ENCODE measurements at regions not wholly inside any gene's neighbourhood (a gene's known extent, or its start where the extent isn't known, plus 50 kb on each side); places are given as distances from the start of the nearest gene placed in this dataset.

DNA sequence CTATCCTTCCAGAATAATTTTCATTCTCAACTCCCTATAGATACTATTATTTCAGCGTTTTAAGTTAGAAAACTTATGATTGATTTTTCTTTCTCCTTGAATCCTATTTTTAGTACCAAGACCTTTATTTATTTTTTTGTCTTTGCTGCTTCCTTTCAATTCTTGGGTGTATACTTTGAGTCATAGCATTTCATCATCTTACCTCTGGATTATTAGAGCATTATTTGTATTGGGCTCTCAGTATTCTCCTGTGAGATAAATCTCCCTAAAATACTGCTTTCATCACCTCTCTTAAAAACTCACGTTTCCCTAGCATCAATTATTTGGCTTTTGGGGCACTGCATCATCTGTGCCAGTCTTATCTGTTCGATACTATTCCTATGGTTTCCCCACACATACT lies 222.8 kb downstream of the POSTN start:
- no peak for DNase-seq
- Histone ChIP-seq H3K36me3 (replicated peaks; ENCODE audit: control insufficient read depth, insufficient read depth, low read length) (no peaks in the 10 kb centered on the region), H3K4me3 (ENCODE audit: insufficient read depth, low read depth, low read length) (no peak overlapping the region), H3K27me3 (ENCODE audit: control insufficient read depth, insufficient read depth, low read length) (no peaks in the 10 kb centered on the region)

GRCh38 chr13:37375071-37375470 lies 223.5 kb downstream of the POSTN start:
- H3K4me3 ChIP-seq (ENCODE audit: insufficient read depth, low read depth, low read length): no peak overlapping the region
- DNase-seq: no peak
- no peaks in the 10 kb centered on the region for H3K27me3 ChIP-seq (ENCODE audit: control insufficient read depth, insufficient read depth, low read length)
- no peaks in the 10 kb centered on the region for H3K36me3 ChIP-seq (replicated peaks; ENCODE audit: control insufficient read depth, insufficient read depth, low read length)

DNA sequence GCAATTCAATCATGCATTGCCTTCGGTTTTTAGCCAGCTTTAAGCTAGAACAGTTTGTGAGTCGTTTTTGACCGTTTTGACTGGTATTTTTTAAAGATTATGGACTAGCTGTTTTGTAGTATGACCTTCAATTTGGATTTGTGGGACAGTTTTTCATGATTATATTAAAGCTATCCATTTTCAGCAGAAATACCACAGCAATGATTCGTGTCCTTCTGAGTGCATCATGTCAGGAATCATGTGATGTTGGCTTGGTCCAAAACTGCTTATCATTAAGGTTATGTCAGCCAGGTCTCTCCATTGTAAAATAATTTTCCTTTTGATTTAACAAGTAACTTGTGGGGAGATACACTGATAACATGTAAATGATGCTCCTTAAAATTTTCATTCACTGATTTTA lies 229.0 kb downstream of the POSTN start:
- H3K4me3 ChIP-seq (ENCODE audit: insufficient read depth, low read depth, low read length): no peak overlapping the region
- no peak for DNase-seq
- no peaks in the 10 kb centered on the region for H3K36me3 ChIP-seq (replicated peaks; ENCODE audit: control insufficient read depth, insufficient read depth, low read length)
- H3K27me3 ChIP-seq (ENCODE audit: control insufficient read depth, insufficient read depth, low read length): no peaks in the 10 kb centered on the region

DNA sequence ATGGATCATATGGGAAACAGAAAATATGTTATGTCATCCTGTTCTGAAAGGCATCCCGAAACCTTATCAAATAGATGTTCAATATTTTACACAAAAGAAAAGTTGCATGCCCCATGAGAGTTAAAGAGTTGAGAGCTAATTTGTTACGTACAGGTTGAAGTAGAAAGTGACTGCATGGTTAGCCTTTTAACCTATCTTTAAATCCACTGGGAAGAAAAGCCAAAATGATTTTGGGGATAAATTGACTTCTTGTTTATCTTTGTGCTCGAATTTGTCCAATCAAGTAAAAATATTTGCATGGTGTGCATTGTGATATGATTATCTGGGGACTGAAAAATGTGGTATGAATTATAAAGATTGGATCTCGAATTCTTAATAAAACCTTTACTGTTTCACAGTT lies 230.1 kb downstream of the POSTN start:
- DNase-seq: no peak
- Histone ChIP-seq H3K36me3 (replicated peaks; ENCODE audit: control insufficient read depth, insufficient read depth, low read length) (no peaks in the 10 kb centered on the region), H3K27me3 (ENCODE audit: control insufficient read depth, insufficient read depth, low read length) (no peaks in the 10 kb centered on the region), H3K4me3 (ENCODE audit: insufficient read depth, low read depth, low read length) (no peak overlapping the region)

GRCh38 chr13:37366044-37366770 lies 232.4 kb downstream of the POSTN start:
- H3K27me3 ChIP-seq (ENCODE audit: control insufficient read depth, insufficient read depth, low read length): no peaks in the 10 kb centered on the region
- no peak overlapping the region for H3K4me3 ChIP-seq (ENCODE audit: insufficient read depth, low read depth, low read length)
- H3K36me3 ChIP-seq (replicated peaks; ENCODE audit: control insufficient read depth, insufficient read depth, low read length): no peaks in the 10 kb centered on the region
- DNase-seq: no peak

GRCh38 chr13:37365496-37365895 lies 233.1 kb downstream of the POSTN start:
- H3K4me3 ChIP-seq (ENCODE audit: insufficient read depth, low read depth, low read length): no peak overlapping the region
- no peak for DNase-seq

GRCh38 chr13:37364956-37365355 lies 233.6 kb downstream of the POSTN start:
- no peaks in the 10 kb centered on the region for H3K27me3 ChIP-seq (ENCODE audit: control insufficient read depth, insufficient read depth, low read length)
- no peak for DNase-seq
- H3K36me3 ChIP-seq (replicated peaks; ENCODE audit: control insufficient read depth, insufficient read depth, low read length): no peaks in the 10 kb centered on the region
- H3K4me3 ChIP-seq (ENCODE audit: insufficient read depth, low read depth, low read length): no peak overlapping the region

More at GRCh38 chr13:37365496-37365895, 233.1 kb downstream of the POSTN start:
- no peaks in the 10 kb centered on the region for H3K27me3 ChIP-seq (ENCODE audit: control insufficient read depth, insufficient read depth, low read length)
- H3K36me3 ChIP-seq (replicated peaks; ENCODE audit: control insufficient read depth, insufficient read depth, low read length): no peaks in the 10 kb centered on the region

DNA sequence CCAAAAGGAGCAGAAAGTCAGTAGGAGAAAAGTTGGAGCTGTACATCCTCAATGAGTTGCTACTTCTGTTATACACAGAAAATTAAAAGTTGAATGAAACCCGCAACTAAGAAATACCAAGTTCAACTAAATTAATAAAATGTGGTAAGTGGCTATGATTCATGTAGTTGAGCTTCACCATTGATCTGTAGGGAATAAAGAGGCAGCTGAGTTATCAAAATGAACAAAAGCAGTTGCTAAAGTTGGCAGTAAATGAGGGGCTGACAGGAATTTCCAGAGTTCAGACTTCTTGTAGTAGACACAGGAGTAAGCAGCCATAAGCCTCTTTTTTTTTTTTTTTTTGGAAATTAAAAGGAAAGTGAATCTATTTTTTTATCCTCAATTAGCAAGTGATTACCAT lies 234.6 kb downstream of the POSTN start:
- Histone ChIP-seq H3K4me3 (ENCODE audit: insufficient read depth, low read depth, low read length) (no peak overlapping the region), H3K36me3 (replicated peaks; ENCODE audit: control insufficient read depth, insufficient read depth, low read length) (no peaks in the 10 kb centered on the region), H3K27me3 (ENCODE audit: control insufficient read depth, insufficient read depth, low read length) (no peaks in the 10 kb centered on the region)
- no peak for DNase-seq

- Histone ChIP-seq H3K36me3 (replicated peaks; ENCODE audit: control insufficient read depth, insufficient read depth, low read length) (no peaks in the 10 kb centered on the region), H3K27me3 (ENCODE audit: control insufficient read depth, insufficient read depth, low read length) (no peaks in the 10 kb centered on the region), H3K4me3 (ENCODE audit: insufficient read depth, low read depth, low read length) (no peak overlapping the region)
- DNase-seq: no peak
Observed at GRCh38 chr13:37361608-37362007, 237.0 kb downstream of the POSTN start.

GRCh38 chr13:37360556-37360955 lies 238.0 kb downstream of the POSTN start:
- no peaks in the 10 kb centered on the region for H3K27me3 ChIP-seq (ENCODE audit: control insufficient read depth, insufficient read depth, low read length)
- no peak overlapping the region for H3K4me3 ChIP-seq (ENCODE audit: insufficient read depth, low read depth, low read length)
- no peaks in the 10 kb centered on the region for H3K36me3 ChIP-seq (replicated peaks; ENCODE audit: control insufficient read depth, insufficient read depth, low read length)
- DNase-seq: no peak

DNA sequence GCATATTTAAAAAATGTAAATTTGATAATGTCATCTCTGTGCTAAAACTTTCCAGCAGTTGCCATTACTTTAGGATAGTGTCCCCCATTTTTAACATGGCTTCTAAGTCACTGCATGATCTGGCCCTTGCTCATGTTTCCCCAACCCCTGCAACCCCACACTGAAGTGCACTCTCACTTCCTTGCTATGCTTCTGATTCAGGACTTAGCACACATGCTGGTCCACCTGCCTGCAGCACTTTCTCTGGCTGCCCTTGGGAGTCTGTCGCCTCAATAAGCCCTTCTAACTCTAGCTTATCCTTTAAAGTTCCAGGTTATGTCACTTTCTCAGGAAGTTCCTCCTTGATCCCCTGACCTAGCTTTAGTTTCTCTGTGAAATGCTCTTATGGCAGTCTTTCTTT lies 241.0 kb downstream of the POSTN start:
- no peak for DNase-seq
- Histone ChIP-seq H3K36me3 (replicated peaks; ENCODE audit: control insufficient read depth, insufficient read depth, low read length) (no peaks in the 10 kb centered on the region), H3K4me3 (ENCODE audit: insufficient read depth, low read depth, low read length) (no peak overlapping the region), H3K27me3 (ENCODE audit: control insufficient read depth, insufficient read depth, low read length) (no peaks in the 10 kb centered on the region)

- DNase-seq: no peak
- Histone ChIP-seq H3K27me3 (ENCODE audit: control insufficient read depth, insufficient read depth, low read length) (no peaks in the 10 kb centered on the region), H3K4me3 (ENCODE audit: insufficient read depth, low read depth, low read length) (no peak overlapping the region)
Observed at GRCh38 chr13:37353911-37354310, 244.7 kb downstream of the POSTN start.

DNA sequence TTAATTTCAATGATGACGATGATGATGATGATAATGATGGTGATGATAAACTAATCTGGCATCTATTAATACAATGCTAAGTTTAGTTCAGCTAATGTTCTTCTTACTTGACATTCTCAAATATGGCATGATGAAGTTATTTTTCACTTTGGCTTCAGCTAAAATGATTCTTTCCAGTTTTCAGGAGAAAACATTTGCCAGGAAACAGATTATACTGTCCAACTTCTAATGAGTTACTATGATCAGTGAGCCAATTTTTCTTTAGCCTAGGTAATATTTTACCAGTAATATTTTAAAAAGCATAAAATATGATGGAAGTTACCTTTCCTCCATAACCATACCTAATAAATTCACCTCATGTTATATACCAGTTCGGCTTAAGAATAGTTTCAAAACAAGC lies 245.7 kb upstream of the CSNK1A1L start:
- no peak overlapping the region for H3K4me3 ChIP-seq (ENCODE audit: insufficient read depth, low read depth, low read length)
- no peaks in the 10 kb centered on the region for H3K27me3 ChIP-seq (ENCODE audit: control insufficient read depth, insufficient read depth, low read length)
- DNase-seq: no peak
- H3K36me3 ChIP-seq (replicated peaks; ENCODE audit: control insufficient read depth, insufficient read depth, low read length): no peaks in the 10 kb centered on the region

More at GRCh38 chr13:37353911-37354310, 244.7 kb downstream of the POSTN start:
- no peaks in the 10 kb centered on the region for H3K36me3 ChIP-seq (replicated peaks; ENCODE audit: control insufficient read depth, insufficient read depth, low read length)

- Histone ChIP-seq H3K4me3 (ENCODE audit: insufficient read depth, low read depth, low read length) (no peak overlapping the region), H3K27me3 (ENCODE audit: control insufficient read depth, insufficient read depth, low read length) (no peaks in the 10 kb centered on the region), H3K36me3 (replicated peaks; ENCODE audit: control insufficient read depth, insufficient read depth, low read length) (no peaks in the 10 kb centered on the region)
- DNase-seq: no peak
Observed at GRCh38 chr13:37349916-37350315, 244.5 kb upstream of the CSNK1A1L start.

- no peak overlapping the region for H3K4me3 ChIP-seq (ENCODE audit: insufficient read depth, low read depth, low read length)
- DNase-seq: no peak
- H3K36me3 ChIP-seq (replicated peaks; ENCODE audit: control insufficient read depth, insufficient read depth, low read length): no peaks in the 10 kb centered on the region
- no peaks in the 10 kb centered on the region for H3K27me3 ChIP-seq (ENCODE audit: control insufficient read depth, insufficient read depth, low read length)
Observed at GRCh38 chr13:37348916-37349643, 243.6 kb upstream of the CSNK1A1L start.
